CD4-positive, alpha-beta T cell treated with Interleukin-6 at 100 ng/mL for 8 hours (primary cell): ENCODE measurements at regions not wholly inside any gene's neighbourhood (a gene's known extent, or its start where the extent isn't known, plus 50 kb on each side); places are given as distances from the start of the nearest gene placed in this dataset.

Experiments
- DNase-seq: peaks from one replicate; pipeline ENCODE4 v3.0.0-alpha.2; 2020; ENCODE audit warnings: mixed read lengths, low spot score

DNA sequence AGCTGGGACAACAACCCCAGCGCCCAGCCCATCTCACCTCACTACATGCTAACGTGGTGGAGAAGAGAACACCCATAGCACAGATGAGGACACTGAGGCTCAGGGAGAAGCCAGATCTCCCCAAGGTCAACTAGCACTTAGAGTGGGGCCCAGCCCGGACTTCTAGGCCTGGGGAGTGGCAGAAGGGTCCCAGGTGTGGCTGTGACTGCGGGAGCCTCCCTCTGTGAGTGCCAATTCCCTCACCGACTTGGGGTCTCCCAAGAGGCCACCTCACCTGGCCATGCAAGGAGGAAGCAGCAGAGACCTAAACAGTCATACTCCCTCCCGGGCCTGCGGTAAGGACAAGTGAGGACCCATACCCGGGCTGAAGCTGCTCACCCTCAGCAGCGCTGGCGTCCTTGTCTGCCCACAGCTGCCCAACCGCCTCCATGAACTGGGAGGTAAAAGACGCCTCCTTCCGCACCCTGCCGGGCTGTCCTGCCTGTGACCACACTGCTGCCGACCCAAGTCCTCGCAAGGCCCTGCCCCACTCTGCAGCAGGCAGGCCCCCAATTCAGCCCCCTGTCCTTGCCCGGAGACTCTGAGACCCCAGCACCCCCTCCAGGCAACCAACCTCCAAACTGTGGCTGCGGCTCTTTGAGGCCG, 93.2 kb upstream of the RTL6 start:
- no peak for DNase-seq

DNA sequence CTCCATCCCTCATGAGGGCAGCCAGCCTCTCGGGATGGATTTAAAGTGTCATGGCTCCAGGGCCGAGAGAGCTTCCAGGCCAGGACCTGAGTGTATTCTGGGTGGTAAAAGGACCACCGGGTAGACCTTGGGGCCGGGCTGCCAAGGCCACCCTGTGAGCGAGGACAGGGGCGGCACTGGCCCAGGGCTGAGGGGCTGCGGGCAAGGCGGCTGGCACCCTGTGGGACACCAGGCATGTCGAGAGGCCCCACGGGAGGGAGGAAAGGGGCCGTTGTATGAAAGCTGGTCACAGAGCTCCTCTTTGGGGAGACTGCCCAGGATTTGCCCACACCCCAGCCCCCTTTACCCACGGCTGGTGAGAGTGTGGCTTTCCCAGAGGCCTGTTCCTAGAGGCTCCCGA, 92.3 kb upstream of the RTL6 start:
- no peak for DNase-seq

DNA sequence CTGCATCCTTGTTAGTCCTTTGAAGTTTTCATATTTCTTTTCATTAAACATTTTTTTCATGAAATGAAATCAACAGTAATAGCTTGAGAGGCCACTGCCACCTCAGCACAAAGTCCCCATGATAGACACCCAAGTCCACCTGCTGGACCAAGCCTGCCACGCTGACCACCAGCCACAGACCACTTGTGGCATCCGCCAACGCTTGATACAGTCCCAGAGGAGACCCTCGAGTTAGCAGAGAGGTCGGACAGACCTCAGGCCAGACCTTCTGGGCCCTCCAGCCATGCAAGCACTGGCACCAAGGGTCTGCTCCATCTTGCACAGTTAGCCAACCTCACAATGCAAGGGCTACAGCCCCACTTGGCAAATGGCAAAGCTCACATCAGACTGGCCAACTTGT, 91.8 kb upstream of the RTL6 start:
- no peak for DNase-seq

DNA sequence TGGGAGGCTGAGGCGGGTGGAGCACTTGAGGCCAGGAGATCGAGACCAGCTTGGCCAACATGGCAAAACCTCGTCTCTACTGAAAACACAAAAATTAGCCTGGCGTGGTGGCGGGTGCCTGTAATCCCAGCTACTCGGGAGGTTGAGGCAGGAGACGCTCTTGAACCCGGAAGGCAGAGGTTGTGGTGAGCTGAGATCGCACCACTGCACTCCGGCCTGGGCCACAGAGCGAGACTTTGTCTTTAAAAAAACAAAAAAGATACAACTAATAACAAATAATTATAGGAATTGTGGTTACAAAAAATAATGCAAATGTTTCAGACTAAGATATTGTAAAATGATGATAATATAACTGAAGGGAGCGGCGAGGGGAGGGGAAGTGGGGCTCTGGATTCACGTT, 90.3 kb upstream of the RTL6 start:
- no peak for DNase-seq

DNA sequence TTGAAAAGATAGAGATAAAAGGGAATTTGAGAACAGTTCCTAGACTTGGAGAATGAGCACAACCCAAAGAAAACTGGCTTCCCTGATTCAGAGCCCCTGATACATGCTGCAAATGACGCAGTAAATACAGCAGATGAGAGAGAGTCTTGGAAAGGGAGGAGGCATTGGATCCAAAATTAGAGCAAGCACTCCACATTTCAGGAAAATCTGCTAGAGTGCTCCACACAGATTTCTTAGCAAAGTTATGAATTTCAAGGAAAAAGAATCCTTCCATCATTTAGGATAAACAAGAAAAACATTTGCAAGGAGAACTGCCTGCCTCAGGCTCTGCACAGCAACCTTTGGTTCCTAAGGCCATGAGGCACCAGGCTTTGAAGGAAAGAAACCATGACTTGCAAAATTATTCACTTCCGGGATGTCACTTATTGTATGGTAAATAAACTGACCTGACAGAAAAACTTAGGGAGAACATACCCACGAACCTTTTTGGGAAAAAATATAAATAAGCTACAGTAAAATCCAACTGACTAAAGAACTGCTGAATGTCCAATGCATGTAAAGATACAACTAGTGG, 89.8 kb upstream of the RTL6 start:
- no peak for DNase-seq

DNA sequence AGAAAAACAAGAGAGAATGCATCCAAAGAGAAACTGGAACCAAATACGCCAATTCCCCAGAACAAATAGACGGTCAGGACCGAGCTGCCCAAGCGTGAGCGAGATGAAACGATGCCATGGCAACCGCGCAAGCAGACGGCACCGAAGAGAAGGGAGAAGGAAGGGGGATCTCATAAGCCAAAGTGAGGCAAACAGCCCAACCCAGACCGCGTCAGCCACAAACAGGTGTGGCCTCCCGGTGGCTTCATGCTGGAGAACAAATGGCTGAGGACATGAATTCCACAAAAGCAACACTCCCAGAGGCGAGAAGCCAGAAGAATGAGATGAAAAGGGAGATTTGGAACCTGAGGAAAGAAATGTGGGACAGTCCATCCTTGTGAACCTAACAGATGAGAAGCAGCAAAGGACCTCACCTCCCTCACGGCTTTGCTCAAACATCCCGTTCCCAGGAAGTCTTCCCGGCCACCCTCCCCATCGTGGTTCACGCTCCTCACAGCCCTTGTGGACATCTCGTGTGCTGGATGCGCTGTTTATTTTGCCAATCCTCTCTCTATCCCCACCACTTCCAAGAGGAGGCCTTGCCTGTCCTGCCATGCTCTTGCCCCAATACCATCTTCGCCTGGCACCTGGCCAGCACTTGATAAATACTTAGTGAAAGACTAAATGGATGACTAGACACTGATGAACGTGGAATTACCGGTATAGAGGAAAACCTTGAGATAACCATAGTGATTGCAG, 89.1 kb upstream of the RTL6 start:
- DNase-seq: no peak

DNA sequence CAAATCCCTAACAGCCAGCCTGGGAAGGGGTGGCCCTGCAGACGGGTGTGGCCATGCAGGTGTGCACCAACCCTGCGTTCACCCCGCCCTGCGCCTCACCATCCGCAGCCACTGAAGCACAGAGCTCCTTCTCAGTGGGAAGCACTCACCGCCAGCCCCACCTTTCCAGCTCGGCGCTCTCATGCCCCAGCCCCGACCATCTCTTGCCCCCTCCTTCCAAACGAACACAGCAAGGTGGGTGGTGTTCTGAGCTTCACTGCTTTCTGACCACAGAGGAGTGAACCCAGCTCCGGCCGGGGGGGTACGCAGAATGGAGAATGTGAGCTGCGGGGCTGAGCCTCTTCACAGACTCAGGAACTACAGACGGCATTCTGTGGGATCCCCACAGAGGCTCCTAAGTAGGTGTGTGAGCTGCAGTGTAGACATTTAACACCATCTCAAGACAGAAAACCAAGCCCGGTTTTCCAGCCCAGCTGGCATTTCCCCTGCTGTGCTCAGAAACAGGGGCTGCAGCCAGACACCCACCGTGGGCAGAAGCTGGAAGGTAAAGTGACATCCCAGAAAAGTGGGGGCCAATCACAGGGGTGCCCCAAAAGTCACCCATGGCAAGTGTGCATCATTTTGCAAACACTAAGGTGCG, 88.4 kb upstream of the RTL6 start:
- no peak for DNase-seq

DNA sequence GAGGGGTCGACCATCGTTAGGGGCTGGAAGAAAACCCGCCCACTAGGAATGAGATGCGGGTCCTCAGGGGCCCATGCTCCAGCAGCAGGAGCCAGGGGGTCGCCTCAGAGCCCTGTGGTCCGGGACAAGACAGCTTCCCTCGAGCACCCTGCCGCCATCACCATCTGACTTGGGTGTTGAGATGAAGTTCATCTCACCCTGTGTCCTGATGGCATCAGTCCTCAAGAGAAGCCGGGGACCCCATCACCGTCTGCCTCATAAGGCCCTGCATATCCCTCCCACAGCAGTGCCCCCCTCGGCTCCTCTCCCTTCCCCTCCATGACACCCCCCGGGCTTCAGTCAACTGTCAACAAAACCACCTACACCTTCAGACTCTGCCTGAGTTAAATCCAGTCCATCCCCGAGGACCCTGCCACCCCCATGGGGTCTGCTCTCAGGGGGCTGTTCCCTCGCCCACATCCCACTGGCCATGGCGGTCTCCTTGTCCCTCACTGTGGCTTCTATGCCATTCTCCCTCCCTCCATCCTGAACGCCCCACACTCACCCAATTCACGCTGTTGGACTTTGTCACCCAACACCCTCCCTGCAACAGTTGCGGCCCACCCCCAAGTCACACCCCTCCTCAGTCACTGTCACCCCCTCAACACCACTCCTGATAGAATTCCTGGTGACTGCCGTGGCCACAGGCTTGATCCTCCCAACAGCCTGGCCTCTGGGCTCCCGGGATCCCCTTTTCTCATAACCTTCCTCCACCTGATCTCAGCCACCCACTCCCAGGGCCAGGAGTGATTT, 87.7 kb upstream of the RTL6 start:
- no peak for DNase-seq

DNA sequence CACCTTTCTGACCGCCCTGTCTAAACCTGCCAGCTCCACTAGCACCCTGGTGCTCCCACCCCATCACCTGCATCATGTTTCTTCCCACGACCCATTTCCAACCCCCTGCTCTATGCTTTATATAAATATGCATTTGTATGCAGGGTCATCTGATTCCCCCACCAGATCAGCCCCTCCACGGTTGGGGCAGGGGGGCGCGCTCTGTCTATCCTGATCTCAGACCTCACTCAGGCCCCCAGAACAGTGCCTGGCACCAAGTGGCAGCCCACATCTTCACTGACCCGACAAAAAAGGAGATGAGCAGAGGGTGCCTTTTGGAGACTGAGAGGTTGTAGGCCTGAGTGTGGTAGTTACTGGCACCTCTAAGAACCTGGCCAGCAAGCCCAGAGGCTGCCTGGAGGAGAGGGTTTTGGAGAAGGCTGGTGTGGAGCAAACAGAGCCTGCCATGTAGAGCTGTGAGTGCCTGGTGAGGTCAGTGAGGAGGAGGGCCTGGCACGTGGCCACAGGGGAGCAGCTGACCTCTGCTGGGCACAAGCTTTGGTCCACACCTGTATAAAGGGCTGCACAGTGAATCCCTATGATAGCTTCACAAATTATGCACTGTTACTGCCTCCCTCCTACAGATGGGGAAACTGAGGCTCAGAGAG, 86.3 kb upstream of the RTL6 start:
- DNase-seq: no peak

DNA sequence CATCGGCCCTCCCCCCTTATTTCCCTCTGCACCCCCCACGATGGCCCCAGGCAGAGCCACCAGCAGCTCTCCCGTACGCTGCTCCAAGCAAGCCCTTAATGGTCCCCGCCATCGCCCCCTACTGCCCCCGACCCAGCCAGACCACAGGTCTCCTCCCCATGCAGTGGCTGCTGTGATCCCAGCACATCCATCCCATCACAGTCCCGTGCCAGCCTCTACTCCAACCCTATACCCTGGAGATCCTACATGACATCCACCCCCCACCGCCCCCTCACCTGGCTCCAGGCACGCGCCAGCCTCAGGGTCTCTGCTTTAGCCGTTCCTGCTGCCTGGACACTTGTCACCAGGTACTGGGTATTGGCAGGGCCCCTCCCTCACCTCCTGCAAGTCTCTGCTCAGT, 85.8 kb upstream of the RTL6 start:
- DNase-seq: no peak

DNA sequence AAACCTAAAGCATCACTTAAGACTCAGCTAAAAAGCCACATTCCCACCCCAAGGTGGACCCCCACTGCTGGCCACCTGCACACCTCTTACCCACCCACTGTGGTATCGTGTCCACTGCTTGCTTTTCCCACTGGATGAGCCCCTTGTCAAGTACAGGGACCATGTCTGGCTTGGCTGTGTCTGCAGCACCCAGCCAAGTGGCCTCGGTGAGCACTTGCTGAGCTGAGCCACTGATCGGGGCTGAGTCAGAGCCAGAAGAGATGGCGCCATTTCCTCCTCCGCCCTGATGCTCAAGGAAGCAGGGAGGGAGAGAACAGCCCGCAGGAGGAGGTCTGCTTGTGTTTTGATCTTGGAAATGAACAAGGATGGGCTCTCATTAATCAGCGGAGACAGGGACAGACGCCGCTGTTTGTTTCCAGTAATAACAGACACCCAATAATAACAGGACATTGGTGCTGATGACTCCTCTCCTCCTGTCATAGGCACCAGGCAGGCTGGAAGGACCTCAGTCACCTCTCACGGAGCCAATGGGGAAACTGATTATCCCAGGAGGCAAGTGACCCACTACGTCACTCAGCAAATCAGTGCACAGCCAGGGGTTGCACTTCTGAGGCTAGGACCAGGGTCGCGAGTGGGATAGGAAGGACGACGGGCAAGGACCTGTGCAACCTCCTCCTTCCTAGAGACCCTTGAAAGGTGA, 85.2 kb upstream of the RTL6 start:
- DNase-seq: no peak

DNA sequence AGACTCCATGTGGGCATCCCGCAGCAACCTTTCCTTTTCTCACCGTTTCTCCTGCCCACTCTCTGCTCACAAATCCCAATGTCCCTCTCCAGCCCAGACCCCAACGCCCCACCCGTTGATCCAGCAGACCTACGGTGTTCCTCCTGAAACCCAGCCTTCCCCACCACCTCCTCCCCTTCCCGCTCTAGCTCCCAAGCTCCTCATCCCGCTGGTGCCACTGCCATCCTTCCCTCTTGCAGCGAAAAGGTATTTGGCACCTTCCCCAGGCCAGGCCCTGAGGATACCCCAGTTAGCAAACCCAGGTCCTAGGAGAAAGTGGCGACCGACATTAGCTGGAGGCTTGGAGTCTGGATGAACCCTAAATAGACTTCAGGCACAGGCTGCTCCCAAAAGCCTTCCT, 84.0 kb upstream of the RTL6 start:
- DNase-seq: no peak

DNA sequence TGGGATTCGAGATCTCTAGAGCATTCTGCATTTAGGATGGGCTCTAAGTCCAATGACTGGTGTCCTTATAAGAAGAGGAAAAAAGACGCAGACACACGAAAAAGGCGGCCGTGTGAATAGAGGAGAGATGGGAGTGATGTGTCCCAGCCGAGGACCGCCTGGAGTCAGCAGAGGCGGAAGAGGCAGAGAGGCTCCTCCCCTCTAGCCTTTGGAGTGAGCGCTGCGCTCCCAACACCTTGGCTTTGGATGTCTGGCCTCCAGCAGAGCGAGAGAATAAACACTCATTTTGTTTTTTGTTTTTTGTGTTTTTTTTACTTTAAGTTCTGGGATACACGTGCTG, 83.0 kb upstream of the RTL6 start:
- DNase-seq: no peak

DNA sequence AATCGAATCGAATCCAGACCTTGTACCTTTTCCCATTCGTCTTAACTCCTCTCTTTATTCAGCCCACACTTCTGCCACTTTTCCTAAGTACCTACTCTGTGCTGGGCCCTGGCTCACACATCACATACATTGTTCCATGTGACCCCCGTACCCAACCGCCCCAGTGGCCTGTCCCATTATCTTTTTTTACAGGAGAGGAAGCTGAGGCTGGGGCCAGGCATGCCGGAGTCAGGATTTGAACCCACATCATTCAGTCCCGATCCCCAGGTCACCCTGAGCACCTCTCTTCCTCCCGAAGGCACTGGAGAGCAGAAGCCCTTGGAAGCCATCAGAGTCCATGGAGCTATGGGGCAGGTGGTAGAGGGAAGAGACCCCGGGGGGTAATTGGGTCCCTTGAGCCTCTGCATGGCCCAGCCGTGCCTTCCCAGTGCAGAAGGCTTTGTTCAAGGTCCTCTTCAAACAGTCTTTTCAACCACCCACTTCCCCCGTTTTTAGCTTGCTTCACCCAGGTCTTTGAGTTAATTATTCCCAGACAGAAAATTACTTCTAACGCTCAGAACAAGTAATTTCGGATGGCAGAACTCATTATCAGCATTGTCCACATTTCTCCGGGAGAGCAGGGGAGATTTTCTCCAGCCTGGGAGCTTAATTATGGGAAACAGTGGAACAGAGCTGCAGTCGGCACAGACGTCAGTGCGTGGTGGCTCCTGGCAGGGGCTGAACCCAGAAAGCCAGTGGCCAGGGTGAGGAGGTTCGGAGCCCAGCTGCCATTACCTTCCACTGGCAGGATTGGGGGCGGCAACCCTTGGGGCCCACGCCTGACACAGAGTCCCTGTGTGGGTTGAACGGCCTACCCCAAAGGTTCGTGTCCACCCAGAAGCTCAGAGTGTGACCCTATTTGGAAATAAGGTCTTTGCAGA, 82.4 kb upstream of the RTL6 start:
- DNase-seq: no peak

DNA sequence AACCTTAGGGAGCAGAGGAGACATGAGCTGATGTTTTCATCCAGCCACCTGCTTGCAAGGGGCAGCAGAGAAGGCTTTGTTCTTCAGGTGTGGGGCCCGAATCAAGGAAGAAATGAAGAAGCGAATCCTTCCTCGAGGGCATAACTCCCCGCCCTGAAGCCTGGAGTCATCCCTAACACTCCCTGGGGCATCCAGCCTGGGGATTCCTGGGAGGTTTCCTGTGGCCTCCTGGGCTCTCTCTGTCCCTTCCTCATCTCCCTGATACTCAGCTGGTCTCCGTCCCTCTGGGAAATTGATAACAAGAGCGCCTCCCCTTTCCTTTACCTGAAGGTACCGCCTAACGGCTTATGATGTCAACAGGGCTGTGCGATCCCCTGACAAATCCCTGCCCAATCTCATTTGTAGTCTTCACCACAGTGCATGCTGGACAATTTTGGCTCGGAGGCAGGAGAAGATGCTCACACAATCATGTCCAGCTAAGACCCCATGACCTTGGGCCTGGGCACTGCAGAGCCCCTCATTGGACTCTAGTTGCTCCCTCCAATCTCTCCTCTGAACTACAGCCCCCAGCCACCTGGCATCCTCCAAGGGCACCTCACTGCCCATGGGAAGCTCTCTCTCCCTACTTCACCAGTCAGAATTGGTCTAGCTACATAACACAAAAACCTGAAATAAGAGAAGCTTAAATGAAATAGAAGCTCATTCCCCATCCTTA, 80.6 kb upstream of the RTL6 start:
- no peak for DNase-seq

DNA sequence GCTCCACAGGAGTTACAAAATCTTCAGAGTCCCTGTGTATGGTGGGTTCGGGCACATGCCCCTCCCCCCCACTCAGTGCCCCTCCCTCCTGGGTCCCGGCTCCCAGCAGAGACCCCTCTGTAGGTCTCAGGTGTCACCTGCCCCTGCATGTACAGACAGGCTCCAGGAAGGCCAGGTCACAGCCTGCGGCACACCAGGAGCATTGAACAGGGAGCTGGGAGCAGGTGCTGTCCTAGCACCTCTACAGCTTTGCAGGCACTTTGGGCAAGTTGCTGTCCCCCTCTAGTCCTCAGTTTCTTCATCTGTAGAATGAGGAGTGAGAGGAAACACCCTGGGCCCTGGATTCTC, 80.1 kb upstream of the RTL6 start:
- no peak for DNase-seq

DNA sequence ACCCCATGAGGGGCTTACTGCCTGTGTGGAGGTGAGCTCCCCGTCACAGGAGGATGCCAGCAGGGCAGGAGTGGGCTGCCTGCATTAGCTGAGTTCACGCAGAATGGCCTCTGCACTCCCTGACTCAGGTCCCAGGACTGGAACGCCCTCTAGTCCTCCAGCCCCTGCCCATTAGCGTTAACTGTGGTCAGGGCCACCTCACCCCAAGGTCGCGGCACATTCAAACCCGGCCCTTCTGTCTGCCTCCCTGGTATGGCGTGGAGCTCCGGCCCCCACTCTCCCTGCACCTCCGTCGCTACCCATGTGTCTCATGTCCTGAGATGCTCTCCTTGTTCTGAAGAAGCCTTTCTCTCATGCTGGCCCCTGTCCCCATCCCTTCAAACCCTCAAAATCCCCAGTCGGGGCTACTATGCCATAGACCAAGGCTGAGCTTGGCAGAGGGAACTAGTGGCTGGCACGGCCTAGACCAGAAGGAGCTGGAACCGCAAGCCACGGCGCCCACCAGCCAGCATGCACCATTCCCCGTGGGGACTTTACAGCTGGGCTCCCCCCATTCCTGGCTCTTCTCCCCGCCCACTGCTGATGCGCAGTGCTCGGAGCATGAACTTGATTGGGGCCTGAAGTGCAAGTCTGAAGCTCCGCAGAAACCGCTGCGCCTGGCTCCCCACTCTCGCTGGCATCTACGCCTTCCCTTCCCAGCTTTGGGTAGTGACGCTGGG, 79.5 kb upstream of the RTL6 start:
- DNase-seq: no peak

DNA sequence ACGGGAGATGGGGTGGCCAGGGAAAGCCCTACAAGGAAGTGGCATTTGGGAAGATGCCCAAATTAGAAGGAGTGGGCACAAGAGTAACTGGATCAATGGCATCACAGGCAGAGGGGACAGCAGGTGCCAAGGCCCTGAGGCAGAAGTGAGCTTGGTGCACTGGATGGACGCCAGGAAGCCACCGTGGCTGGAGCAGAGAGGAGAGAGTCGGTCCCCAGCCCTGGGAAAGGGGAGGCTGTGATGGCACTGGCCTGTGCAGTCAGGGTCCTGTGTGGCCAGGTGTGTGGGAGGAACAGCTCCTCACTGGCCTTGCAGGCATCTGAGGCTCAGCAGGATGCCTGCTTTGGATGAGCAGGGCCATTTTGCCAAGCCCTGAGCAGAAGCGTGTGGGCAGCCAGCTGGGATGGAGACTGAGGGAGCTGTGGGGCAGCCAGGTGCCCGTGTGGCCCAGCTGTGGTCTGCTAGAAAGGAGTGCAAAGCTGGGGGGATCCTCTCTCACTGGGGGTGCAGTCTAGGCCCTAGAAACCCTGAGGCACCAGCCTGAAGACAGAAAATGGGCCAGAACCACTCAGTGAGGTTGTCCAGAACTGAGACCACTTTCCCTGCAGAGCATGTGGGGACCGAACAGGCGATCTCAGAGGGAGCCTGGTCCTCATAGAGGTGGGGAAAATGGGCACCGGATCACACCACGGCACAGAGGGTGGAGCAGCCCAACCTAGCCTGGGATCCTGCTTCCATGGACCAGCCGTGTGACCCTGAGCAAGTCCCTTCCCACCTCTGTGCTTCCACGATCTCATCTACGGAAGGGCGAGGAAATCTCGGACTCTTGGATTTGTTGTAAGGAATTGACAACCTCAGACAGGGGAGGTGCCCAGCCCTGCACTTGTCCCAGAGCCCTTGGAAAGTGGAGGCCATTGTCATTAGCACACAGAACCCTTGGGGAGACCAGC, 78.6 kb upstream of the RTL6 start:
- DNase-seq: no peak
